Keratinocyte (primary cell): ENCODE measurements at regions not wholly inside any gene's neighbourhood (a gene's known extent, or its start where the extent isn't known, plus 50 kb on each side); places are given as distances from the start of the nearest gene placed in this dataset.

ENCODE experiments used
- CTCF ChIP-seq, 3 experiments: IDR thresholded peaks in 1 of 3; conservative IDR thresholded peaks in 1 of 3; optimal IDR thresholded peaks in 1 of 3; 2 replicates in 2 of 3; 3 replicates in 1 of 3; pipeline versions ENCODE3 to v1.5.1; 2011; ENCODE audit warnings: low read length in 3 of 3, mild to moderate bottlenecking in 3 of 3, moderate library complexity in 2 of 3, control low read depth in 1 of 3, inconsistent platforms in 1 of 3; ENCODE audit not compliant: insufficient read depth in 2 of 3; ENCODE audit errors: extremely low read depth in 1 of 3
- EZH2 ChIP-seq: IDR thresholded peaks from one replicate; pipeline ENCODE4 v1.6.1; 2012; ENCODE audit warnings: inconsistent platforms, mild to moderate bottlenecking, low read length, moderate library complexity

- TF ChIP-seq CTCF (optimal IDR thresholded peaks at IDR 0.05 in 1 of 3, IDR thresholded peaks at IDR 0.05 in 1 of 3, conservative IDR thresholded peaks at IDR 0.05 in 1 of 3; ENCODE audit: extremely low read depth in 1 of 3, insufficient read depth in 2 of 3, low read length in 3 of 3) (no peak), EZH2 (no peak)
Observed at GRCh38 chr2:19841918-19842693, 59.7 kb downstream of the TTC32 start.
